ENCODE measurements at regions not wholly inside any gene's neighbourhood (a gene's known extent, or its start where the extent isn't known, plus 50 kb on each side); places are given as distances from the start of the nearest gene placed in this dataset.

- DNase-seq, result no peak
Measured at GRCh38 chr2:217652761-217653639, 349.8 kb downstream of the TNS1 start.

DNA sequence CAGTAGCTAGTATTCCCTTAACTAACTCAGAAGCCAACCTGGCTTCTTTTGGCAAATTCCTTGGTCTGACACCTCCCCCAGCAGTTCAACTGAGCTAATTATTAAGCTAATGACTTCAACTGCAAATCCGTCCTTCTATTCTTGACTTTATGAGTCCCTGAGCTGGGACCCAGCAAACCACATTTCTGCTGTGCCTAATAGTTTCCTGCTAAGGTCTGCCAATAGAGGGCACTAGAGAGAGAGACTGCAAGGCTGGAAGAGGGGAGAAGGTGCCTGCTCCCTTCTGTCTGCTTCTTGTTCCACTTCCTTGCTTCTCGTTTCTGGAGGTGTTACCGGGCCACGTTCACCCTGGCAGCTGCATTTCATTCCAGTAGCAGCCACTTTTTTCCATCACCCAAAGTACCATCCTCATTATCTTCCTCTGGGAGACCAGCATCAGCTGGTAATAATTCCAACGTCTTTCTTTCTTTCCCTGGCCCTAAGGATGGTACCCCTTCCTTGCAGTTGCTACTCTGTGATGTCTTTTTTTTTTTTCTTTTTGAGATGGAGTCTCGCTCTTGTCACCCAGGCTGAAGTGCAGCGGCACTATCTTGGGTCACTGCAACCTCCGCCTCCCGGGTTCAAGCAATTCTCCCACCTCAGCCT, 352.0 kb downstream of the TNS1 start:
- DNase-seq, result no peak

DNA sequence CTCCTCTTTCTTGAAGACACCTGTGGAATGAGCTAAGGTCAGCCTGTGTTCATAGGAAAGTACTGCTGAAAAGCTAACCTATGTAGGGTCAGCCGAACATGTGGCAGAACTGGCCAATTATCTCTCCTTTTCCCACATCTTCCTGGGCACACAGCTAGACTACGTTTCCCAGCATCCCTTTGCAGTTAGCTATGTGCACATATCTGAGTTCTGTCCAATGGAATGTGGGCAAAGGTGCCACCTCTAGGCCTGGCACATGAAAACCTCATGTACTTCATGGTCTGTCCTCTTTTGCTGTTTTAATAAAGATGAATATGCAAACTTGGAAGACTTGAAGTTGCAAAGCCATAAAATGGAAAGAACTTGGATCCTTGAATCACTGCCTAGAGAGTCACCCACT, 352.6 kb downstream of the TNS1 start:
- peak; percentile 41 for DNase-seq

- DNase-seq, result no peak
Measured at GRCh38 chr2:217647925-217648324, 354.9 kb downstream of the TNS1 start.

GRCh38 chr2:217647226-217647625, 355.6 kb downstream of the TNS1 start:
- DNase-seq, result no peak

- no peak for DNase-seq
Measured at GRCh38 chr2:217645896-217646295, 356.9 kb downstream of the TNS1 start.

DNA sequence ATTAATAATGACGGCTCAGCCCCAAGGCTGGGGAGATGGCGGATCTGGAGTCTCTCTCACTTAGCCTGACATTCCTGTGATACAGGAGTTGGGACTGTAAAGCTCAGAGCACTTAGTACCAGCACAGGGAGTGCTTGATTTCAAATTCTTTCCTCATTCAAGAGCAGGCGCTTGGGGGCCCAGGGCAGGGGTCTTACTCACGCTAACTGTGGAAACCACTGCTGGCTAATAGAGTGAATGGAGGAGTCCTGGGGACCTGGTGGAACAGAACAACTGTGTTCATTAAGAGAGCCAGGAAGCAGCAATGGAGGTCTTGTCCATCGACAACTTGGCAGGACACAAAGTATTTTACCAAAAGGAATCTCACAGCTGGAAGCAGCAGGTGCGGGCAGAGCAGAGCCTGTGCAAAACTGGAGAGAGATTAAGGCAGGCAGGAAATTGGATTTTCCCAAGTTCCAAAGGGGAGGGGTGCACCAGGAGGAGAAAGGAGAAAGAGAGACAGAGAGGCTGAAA, 358.9 kb downstream of the TNS1 start:
- no peak for DNase-seq

DNA sequence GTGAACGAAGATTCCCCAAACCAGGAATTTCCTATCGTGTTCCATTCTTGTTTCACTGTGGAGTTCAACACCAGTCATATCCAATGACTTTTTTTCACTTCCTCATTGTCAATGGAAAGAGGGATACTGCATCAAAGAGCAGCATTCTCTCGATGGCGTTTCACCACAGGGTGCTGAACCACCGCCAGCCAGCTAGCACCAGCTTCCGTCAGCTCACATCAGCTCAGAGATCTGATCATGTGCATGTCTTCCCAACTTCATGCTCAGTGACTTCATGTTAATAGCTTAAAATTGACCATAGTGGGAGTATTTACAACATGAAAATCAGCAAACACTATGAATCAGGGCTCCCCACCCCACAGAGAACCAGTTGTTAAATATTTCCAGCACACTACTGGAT, 359.9 kb downstream of the TNS1 start:
- DNase-seq, result no peak

GRCh38 chr2:217641960-217642359, 360.8 kb downstream of the TNS1 start:
- no peak for DNase-seq

DNA sequence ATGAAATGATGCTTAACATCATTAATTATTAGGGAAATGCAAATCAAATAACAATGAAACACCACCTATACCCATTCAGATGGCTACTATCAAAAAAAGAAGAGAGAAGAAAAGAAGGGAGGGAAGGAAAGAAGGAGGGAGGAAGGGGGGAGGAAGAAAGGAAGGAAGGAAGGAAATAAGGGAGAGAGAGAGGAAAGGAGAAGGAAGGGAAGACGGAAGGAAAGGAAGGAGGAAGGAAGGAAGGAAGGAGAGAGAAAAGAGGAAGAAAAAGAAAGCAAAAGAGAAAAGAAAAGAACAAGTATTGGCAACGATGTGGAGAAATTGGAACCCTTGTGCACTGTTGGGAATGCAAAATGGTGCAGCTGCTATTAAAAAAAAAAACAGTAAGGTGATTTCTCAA, 363.3 kb downstream of the TNS1 start:
- DNase-seq, result no peak

DNA sequence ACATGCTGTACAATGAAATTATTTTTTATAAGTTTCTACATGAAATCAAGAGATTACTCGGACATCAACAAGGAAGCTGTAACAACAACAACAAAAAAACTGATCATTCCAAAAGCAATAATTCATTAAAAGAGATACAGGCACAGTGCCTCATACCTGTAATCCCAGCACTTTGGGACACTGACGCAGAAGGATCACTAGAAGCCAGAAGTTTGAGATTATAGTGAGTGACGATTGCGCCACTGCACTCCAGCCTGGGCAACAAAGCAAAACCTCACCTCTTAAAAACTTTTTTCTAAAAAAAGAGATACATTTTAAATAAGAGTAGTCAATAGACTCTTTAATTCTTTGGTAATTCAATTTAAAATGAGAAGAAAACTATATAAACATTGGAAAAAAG, 364.3 kb downstream of the TNS1 start:
- no peak for DNase-seq

DNA sequence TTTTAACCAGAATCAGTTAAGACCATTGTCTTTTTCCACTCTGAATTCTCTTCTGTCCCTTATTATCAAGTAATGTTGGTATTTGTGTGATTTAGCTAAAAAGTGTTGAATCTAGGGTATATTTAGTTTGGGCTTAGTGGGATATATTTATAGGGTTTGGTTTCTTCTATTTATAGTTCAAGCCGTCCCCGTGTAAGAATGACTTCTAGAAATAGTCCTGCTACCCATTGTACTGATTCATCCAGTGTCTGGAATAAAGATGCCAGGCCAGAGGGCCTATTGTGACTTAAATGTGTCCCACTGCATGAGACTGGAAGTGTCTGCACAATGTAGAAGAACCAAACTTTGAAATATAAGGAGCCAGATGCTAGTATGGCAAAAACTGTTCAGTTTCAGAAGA, 364.8 kb downstream of the TNS1 start:
- no peak for DNase-seq

- no peak for DNase-seq
Measured at GRCh38 chr2:217636991-217637561, 365.7 kb downstream of the TNS1 start.

DNA sequence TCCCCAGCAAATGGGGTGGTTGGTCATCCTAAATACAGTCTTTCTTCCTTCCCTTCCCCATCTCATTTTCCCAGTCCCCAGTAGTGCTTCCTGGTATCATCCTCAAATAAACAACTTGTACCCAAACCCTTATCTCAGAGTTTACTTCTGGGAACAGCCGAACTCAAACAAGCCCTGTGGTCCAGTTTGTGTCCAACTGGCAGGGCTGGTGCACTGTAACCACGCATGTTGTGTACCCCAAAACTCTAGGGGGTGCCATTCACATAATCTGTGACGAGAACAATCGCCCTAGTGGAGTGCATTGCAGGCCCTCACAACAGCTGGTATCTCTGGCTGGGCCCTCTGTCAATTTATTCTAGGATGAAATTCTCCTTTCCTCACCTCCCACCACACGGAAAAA, 366.2 kb downstream of the TNS1 start:
- no peak for DNase-seq

DNA sequence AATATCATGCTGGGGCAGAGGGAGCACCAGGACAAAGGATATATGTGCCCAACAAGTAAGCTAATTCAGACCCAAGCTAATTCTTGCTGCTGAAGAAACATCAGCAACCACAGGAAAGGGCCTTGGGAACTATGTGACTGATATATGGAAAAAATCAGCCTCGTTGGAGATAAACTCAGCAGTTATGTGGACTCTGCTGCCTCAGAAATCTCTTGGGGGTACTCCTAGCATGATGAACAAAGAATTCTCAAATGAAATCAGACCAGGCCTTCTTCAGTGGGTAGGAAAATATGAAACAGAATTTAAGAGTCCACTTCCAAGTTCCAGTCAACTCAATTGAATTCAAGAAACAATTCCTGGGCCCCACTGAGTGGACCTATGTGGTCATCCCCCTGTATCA, 367.9 kb downstream of the TNS1 start:
- no peak for DNase-seq

DNA sequence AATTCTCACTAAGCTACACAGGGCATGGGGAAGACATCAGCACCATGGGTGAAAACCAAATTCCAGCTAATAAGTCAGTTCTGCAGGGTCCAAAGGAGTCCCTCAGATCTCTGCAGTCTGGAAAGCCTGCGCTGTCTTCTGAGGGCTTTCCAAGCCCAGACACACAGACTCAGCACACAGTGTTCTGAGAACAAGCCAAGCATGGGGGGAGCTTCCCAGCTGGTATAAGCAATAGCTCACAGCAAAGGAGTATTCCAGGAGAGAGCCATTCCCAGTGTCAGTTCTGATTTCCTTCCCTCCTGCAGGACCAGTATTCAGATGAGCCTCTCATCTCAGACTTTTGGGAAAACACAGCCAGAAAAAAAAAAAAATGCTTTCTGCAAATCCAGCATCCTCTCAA, 370.8 kb downstream of the TNS1 start:
- no peak for DNase-seq

- DNase-seq, result no peak
Measured at GRCh38 chr2:217631115-217631514, 371.7 kb downstream of the TNS1 start.

- DNase-seq, result no peak
Measured at GRCh38 chr2:217629347-217629746, 373.4 kb downstream of the TNS1 start.

- DNase-seq, result no peak
Measured at GRCh38 chr2:217628061-217628460, 374.7 kb downstream of the TNS1 start.

DNA sequence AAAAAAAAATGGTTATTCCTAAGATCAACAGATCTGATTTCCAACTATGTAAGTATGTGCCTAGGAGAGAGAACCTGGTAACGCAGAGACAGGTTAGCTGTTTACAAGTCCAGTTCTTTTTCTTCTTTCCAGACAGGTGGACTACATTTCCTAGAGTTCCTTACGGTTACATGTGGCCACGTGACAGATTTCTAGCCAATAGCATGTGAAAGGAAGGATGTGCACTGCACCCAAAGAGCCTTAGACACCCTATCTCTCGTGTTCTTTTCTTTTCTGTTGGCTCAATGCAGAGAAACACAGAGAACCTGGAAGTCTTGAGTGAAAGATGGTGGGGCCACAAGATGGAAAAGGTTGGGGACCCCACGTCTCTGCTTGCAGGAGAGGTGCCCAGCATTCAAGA, 375.9 kb downstream of the TNS1 start:
- DNase-seq, result no peak

- no peak for DNase-seq
Measured at GRCh38 chr2:217625557-217626169, 377.1 kb downstream of the TNS1 start.

GRCh38 chr2:217623281-217623912, 379.4 kb downstream of the TNS1 start:
- DNase-seq, result no peak

Measured in DMS 273 treated with DMSO at 0.1 percent for 48 hours (cell line).